ENCODE measurements at regions not wholly inside any gene's neighbourhood (a gene's known extent, or its start where the extent isn't known, plus 50 kb on each side); places are given as distances from the start of the nearest gene placed in this dataset.

DNA sequence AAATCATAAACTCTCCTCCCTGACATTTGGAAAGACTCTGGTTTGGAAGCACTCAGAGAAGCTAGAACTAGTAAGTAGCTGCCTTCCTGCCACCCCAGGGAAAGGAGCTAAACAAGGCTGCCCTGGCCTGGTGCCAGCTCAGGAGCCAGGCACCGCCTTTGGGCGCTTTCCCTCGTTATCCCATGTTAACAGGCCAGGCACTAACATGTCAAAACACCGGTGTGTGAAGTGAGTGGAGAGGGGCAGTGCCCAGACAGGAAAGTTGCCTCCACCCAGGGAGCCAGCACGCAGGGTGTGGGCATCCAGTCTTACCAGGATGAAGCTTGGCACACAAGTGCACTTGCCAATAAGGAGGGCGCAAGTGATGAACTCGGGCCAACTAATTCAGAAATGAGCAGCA is 346.8 kb downstream of the RRAGC start:
- TF ChIP-seq, protein P1, sequence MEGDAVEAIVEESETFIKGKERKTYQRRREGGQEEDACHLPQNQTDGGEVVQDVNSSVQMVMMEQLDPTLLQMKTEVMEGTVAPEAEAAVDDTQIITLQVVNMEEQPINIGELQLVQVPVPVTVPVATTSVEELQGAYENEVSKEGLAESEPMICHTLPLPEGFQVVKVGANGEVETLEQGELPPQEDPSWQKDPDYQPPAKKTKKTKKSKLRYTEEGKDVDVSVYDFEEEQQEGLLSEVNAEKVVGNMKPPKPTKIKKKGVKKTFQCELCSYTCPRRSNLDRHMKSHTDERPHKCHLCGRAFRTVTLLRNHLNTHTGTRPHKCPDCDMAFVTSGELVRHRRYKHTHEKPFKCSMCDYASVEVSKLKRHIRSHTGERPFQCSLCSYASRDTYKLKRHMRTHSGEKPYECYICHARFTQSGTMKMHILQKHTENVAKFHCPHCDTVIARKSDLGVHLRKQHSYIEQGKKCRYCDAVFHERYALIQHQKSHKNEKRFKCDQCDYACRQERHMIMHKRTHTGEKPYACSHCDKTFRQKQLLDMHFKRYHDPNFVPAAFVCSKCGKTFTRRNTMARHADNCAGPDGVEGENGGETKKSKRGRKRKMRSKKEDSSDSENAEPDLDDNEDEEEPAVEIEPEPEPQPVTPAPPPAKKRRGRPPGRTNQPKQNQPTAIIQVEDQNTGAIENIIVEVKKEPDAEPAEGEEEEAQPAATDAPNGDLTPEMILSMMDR (conservative IDR thresholded peaks at IDR 0.05), result no peak
- no peak for TF ChIP-seq ZFX (IDR thresholded peaks at IDR 0.05)
